Stomach (tissue), 8 donors: ENCODE measurements at regions not wholly inside any gene's neighbourhood (a gene's known extent, or its start where the extent isn't known, plus 50 kb on each side); places are given as distances from the start of the nearest gene placed in this dataset.

Source experiments
- DNase-seq, 2 donors: peaks; one replicate each; pipeline versions ENCODE4 v3.0.0 to v3.0.0-alpha.2; 2013 to 2019
- H3K27ac ChIP-seq, 5 donors: fragments of 200-600 bp in 4 of 5; sonication (generic) in 4 of 5; one replicate each; pipeline ENCODE4 v1.5.1; 2013 to 2019; ENCODE audit warnings: mild to moderate bottlenecking in 1 of 5, moderate library complexity in 1 of 5
- H3K27me3 ChIP-seq, 3 donors: fragments of 200-600 bp; sonication (generic); one replicate each; pipeline ENCODE4 v1.5.1; 2017 to 2019; ENCODE audit warnings: mixed run types in 1 of 3
- H3K36me3 ChIP-seq, 4 donors: fragments of 200-600 bp; sonication (generic); 1 replicate in 3 of 4; 2 replicates in 1 of 4; pipeline ENCODE4 v1.5.1; 2016 to 2019
- H3K4me1 ChIP-seq, 4 donors: fragments of 200-600 bp; sonication (generic); one replicate each; pipeline ENCODE4 v1.5.1; 2016 to 2019
- H3K4me3 ChIP-seq, 4 donors: fragments of 200-600 bp; sonication (generic) in 3 of 4; one replicate each; pipeline ENCODE4 v1.5.1; 2016 to 2019; ENCODE audit warnings: mild to moderate bottlenecking in 1 of 4
- H3K9me3 ChIP-seq, 4 donors: fragments of 200-600 bp; sonication (generic); one replicate each; pipeline ENCODE4 v1.5.1; 2016 to 2019
- EP300 ChIP-seq: sonication (generic); formaldehyde crosslinking; IDR thresholded peaks from one replicate; pipeline ENCODE4 v1.6.1; 2017; ENCODE audit warnings: antibody characterized with exemption
- POLR2A ChIP-seq, 4 donors: fragments of 450-650 bp; IDR thresholded peaks; one replicate each; pipeline ENCODE4 v1.6.1; 2016; ENCODE audit warnings: antibody characterized with exemption in 4 of 4, control low read depth in 2 of 4, mild to moderate bottlenecking in 1 of 4, moderate library complexity in 1 of 4
- POLR2AphosphoS5 ChIP-seq, 3 donors: sonication (generic); formaldehyde crosslinking; IDR thresholded peaks; one replicate each; pipeline ENCODE4 v1.6.1; 2016; ENCODE audit warnings: antibody characterized with exemption in 3 of 3
- WGBS, 5 donors: extraction: QIAGEN DNeasy Blood & Tissue Kit in 3 of 5; methylation state at CpG; one replicate each; pipeline versions ENCODE4 v1.1.5 to v1.1.7; 2013 to 2018; 5-methylcytosine and 5-hydroxymethylcytosine counted together
- intact Hi-C: fragments of 100-400 bp; cut with DNase I; formaldehyde crosslinking; loops from one replicate; pipeline ENCODE4 v1.15.1; 2023; ENCODE audit warnings: low total_unique reads
- TF ChIP-seq, protein P1 (sequence below), 7 experiments: fragments of 450-650 bp in 4 of 7; fragments of 200-600 bp in 3 of 7; sonication (generic) in 3 of 7; IDR thresholded peaks; one replicate each; pipeline ENCODE4 v1.5.1; 2016 to 2019; ENCODE audit warnings: antibody characterized with exemption in 7 of 7, control low read depth in 2 of 7, mild to moderate bottlenecking in 1 of 7
- donor health status: healthy with polysubstance abuse.
- donor health status: Bipolar disorder and iron deficiency.
- donor health status: healthy.

DNA sequence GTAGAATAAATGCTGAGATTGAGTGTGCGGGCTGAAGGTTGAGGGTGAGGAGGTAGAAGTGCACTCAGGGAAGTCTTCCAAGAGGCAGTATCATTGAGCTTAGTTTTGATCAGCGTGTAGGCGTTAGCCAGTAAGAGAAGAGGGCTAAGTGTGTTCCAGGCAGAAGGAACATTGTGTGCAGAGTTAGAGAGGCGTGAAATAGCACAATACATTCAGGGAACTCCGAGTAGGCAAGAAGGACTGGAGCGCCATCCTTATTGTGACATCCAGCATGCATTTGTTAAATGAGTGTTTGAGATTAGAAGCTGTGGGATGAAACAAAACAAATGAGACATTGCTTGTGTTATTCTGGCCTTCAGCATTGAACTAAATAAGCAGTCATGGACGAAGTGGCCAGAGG is 140.9 kb upstream of the MKLN1 start:
- TF ChIP-seq POLR2AphosphoS5 (IDR thresholded peaks at IDR 0.05) (no peak), POLR2A (IDR thresholded peaks at IDR 0.05) (no peak), EP300 (no peak)
- H3K4me3 ChIP-seq = no peak overlapping the region
- no peaks in the 10 kb centered on the region for H3K9me3 ChIP-seq
- H3K27me3 ChIP-seq = no peaks in the 10 kb centered on the region
- 88 to 92% (median 91%) methylated on average over 7 of the region's 7 CpGs for WGBS, 5 donors
- no peak for DNase-seq
- H3K4me1 ChIP-seq = peaks cover 0 to 6% (median 0%) of the 10 kb centered on the region in 4 donors
- H3K36me3 ChIP-seq = no peaks in the 10 kb centered on the region
- H3K27ac ChIP-seq = no peak overlapping the region
- intact Hi-C loops = no loop called here

- H3K4me3 ChIP-seq = no peak overlapping the region
- TF ChIP-seq POLR2AphosphoS5 (IDR thresholded peaks at IDR 0.05) (no peak), POLR2A (IDR thresholded peaks at IDR 0.05) (no peak), EP300 (no peak)
- TF ChIP-seq, protein P1, sequence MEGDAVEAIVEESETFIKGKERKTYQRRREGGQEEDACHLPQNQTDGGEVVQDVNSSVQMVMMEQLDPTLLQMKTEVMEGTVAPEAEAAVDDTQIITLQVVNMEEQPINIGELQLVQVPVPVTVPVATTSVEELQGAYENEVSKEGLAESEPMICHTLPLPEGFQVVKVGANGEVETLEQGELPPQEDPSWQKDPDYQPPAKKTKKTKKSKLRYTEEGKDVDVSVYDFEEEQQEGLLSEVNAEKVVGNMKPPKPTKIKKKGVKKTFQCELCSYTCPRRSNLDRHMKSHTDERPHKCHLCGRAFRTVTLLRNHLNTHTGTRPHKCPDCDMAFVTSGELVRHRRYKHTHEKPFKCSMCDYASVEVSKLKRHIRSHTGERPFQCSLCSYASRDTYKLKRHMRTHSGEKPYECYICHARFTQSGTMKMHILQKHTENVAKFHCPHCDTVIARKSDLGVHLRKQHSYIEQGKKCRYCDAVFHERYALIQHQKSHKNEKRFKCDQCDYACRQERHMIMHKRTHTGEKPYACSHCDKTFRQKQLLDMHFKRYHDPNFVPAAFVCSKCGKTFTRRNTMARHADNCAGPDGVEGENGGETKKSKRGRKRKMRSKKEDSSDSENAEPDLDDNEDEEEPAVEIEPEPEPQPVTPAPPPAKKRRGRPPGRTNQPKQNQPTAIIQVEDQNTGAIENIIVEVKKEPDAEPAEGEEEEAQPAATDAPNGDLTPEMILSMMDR (IDR thresholded peaks at IDR 0.05) = no peak
- no peaks in the 10 kb centered on the region for H3K36me3 ChIP-seq
- H3K27me3 ChIP-seq = no peaks in the 10 kb centered on the region
- no peaks in the 10 kb centered on the region for H3K9me3 ChIP-seq
- intact Hi-C loops = no loop called here
- peak in 1 of 2 donors; percentile 9 for DNase-seq
- H3K4me1 ChIP-seq = peaks cover 0 to 6% (median 0%) of the 10 kb centered on the region in 4 donors
- 59 to 81% (median 73%) methylated on average over 8 of the region's 8 CpGs for WGBS, 5 donors
- peak overlapping the region in 3 of 5 donors; percentile 7 to 52 (median 31) for H3K27ac ChIP-seq
Observed at GRCh38 chr7:131188367-131189339, 139.0 kb upstream of the MKLN1 start.

GRCh38 chr7:131189488-131189887 is 138.2 kb upstream of the MKLN1 start:
- TF ChIP-seq POLR2AphosphoS5 (IDR thresholded peaks at IDR 0.05) (no peak), EP300 (no peak), POLR2A (IDR thresholded peaks at IDR 0.05) (no peak)
- TF ChIP-seq, protein P1 (IDR thresholded peaks at IDR 0.05) = no peak
- WGBS, 5 donors = 68 to 78% (median 72%) methylated on average over 5 of the region's 5 CpGs
- no peak for DNase-seq
- intact Hi-C loops = no loop called here
- Histone ChIP-seq H3K36me3 (no peaks in the 10 kb centered on the region), H3K27ac (no peak overlapping the region), H3K9me3 (no peaks in the 10 kb centered on the region), H3K4me3 (no peak overlapping the region), H3K4me1 (peaks cover 0 to 6% (median 0%) of the 10 kb centered on the region in 4 donors), H3K27me3 (no peaks in the 10 kb centered on the region)

DNA sequence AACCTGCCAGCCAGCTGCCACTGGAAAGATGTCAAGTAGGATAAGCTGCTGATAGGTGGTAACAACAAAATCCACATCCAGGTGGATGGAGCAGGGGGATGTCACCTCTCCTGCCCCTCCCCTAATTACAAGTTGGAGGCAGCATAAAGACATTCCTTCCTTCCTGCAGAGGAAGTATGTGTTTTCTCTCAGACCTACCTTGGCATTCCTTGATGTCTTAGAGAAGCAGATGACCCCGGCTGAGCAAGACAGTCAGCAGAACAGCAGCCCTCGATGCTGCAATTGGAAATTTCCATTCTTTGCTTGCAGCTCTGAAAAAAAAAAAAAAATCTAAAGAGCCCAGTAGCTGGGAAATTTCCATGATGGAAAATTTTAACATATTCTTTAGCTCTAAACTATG is 137.5 kb upstream of the MKLN1 start:
- H3K27ac ChIP-seq = no peak overlapping the region
- WGBS, 5 donors = 10 to 27% (median 25%) methylated on average over 2 of the region's 2 CpGs
- H3K9me3 ChIP-seq = no peaks in the 10 kb centered on the region

More for the DNA sequence above, 137.5 kb upstream of the MKLN1 start:
- TF ChIP-seq, protein P1 (IDR thresholded peaks at IDR 0.05) = no peak
- no peak for TF ChIP-seq POLR2AphosphoS5 (IDR thresholded peaks at IDR 0.05)
- TF ChIP-seq POLR2A (IDR thresholded peaks at IDR 0.05) = no peak
- no peak for TF ChIP-seq EP300
- Histone ChIP-seq H3K4me3 (no peak overlapping the region), H3K4me1 (peaks cover 0 to 6% (median 0%) of the 10 kb centered on the region in 4 donors), H3K27me3 (no peaks in the 10 kb centered on the region), H3K36me3 (no peaks in the 10 kb centered on the region)
- no peak for DNase-seq
- intact Hi-C loops = no loop called here
